K562 (cell line): ENCODE measurements at regions not wholly inside any gene's neighbourhood (a gene's known extent, or its start where the extent isn't known, plus 50 kb on each side); places are given as distances from the start of the nearest gene placed in this dataset.

Experiments used
- ATAC-seq: fragments of 200-7000 bp; cut with Tn5 transposase; 3 replicates; pipeline ENCODE4 v1.9.1; 2020; ENCODE audit warnings: moderate library complexity
- BruUV-seq: library from RNA; stranded (reverse); fragments of 400-500 nt; replicated peaks from 2 replicates; lab custom pipeline; 2021; lab: Mats Ljungman, UMichigan
- CTCF ChIA-PET: fragments of 300-600 bp; formaldehyde crosslinking; extraction: SDS; loops from one replicate; lab custom pipeline; 2021; ENCODE audit warnings: low intra/inter-chr PET ratio; lab: Yijun Ruan, JAX
- POLR2A ChIA-PET: fragments of 300-600, 350-650 bp; sonication (Branson Sonifier 250); formaldehyde crosslinking; extraction: SDS; loops from one replicate; lab custom pipeline; 2021; ENCODE audit warnings: antibody characterized with exemption, inconsistent platforms; lab: Yijun Ruan, JAX
- DNase-seq, 4 experiments: peaks; one replicate each; pipeline versions ENCODE4 v3.0.0 to v3.0.0-alpha.2; 2011 to 2018; ENCODE audit warnings: low spot score in 3 of 4, mixed read lengths in 3 of 4; ENCODE audit errors: extremely low read depth in 1 of 4
- FAIRE-seq: peaks from 2 replicates; lab custom pipeline; 2011; peaks lifted over from hg19 to GRCh38; lab: Jason Lieb, UNC
- H2AFZ ChIP-seq: 2 replicates; pipeline ENCODE4 v1.6.0; 2011; ENCODE audit warnings: low read depth, low read length, control low read depth, inconsistent platforms
- H3K27ac ChIP-seq: fragments of 200-600 bp; 3 replicates; pipeline ENCODE4 v1.8.0; 2011; ENCODE audit warnings: low read depth, mild to moderate bottlenecking, control low read depth, inconsistent platforms, low read length, moderate library complexity, mixed read lengths; ENCODE audit errors: extremely low read depth
- H3K27me3 ChIP-seq, 2 experiments: fragments of 300-600 bp in 1 of 2; 2 replicates in 1 of 2; 3 replicates in 1 of 2; pipeline versions ENCODE4 v1.6.0 to v1.8.0; 2011; ENCODE audit warnings: inconsistent platforms in 2 of 2, low read length in 2 of 2, mild to moderate bottlenecking in 1 of 2, mixed read lengths in 1 of 2, moderate library complexity in 1 of 2; ENCODE audit not compliant: control insufficient read depth in 2 of 2, insufficient read depth in 2 of 2
- H3K36me3 ChIP-seq: fragments of 300-600 bp; 3 replicates; pipeline ENCODE4 v1.8.0; 2011; ENCODE audit warnings: mild to moderate bottlenecking, low read length, inconsistent platforms; ENCODE audit not compliant: control insufficient read depth, insufficient read depth
- H3K4me1 ChIP-seq, 2 experiments: fragments of 200-600 bp in 1 of 2; replicated peaks in 1 of 2; 2 replicates in 1 of 2; 3 replicates in 1 of 2; pipeline versions ENCODE4 v1.5.1 to v1.8.0; 2011; ENCODE audit warnings: inconsistent platforms in 2 of 2, low read length in 2 of 2, mild to moderate bottlenecking in 1 of 2, mixed read lengths in 1 of 2, moderate library complexity in 1 of 2; ENCODE audit not compliant: control insufficient read depth in 2 of 2, insufficient read depth in 2 of 2
- H3K4me2 ChIP-seq: 2 replicates; pipeline ENCODE4 v1.6.1; 2011; ENCODE audit warnings: low read length, control low read depth, inconsistent platforms, mixed read lengths; ENCODE audit not compliant: insufficient read depth
- H3K4me3 ChIP-seq: fragments of 200-600 bp; sonication (generic), shearing (Covaris generic); 2 replicates; pipeline ENCODE4 v1.5.1; 2016; ENCODE audit warnings: control low read depth, inconsistent platforms
- H3K79me2 ChIP-seq: fragments of 200-600 bp; 3 replicates; pipeline ENCODE4 v1.8.0; 2011; ENCODE audit warnings: low read length, inconsistent platforms; ENCODE audit not compliant: control insufficient read depth, insufficient read depth
- H3K9ac ChIP-seq, 2 experiments: 2 replicates each; pipeline versions ENCODE4 v1.6.0 to v1.6.1; 2011; ENCODE audit warnings: low read depth in 2 of 2, low read length in 2 of 2, control low read depth in 1 of 2, inconsistent platforms in 1 of 2, mild to moderate bottlenecking in 1 of 2, mixed read lengths in 1 of 2; ENCODE audit not compliant: insufficient read depth in 1 of 2
- H3K9me1 ChIP-seq: one replicate; pipeline ENCODE4 v1.6.0; 2011; ENCODE audit warnings: inconsistent platforms, mild to moderate bottlenecking, low read length, moderate library complexity; ENCODE audit not compliant: control insufficient read depth, insufficient read depth
- H3K9me3 ChIP-seq: replicated peaks from 2 replicates; pipeline ENCODE4 v1.5.1; 2011; ENCODE audit warnings: low read depth, low read length, inconsistent platforms; ENCODE audit not compliant: control insufficient read depth, insufficient read depth
- H4K20me1 ChIP-seq: replicated peaks from 2 replicates; pipeline ENCODE4 v1.6.1; 2011; ENCODE audit warnings: low read length, inconsistent platforms, mixed read lengths; ENCODE audit not compliant: control insufficient read depth, insufficient read depth
- BHLHE40 ChIP-seq: IDR thresholded peaks from 2 replicates; pipeline ENCODE4 v1.6.1; 2011; ENCODE audit warnings: low read length, improper control_type of control experiment
- CREB3 ChIP-seq: fragments of 450-650 bp; conservative IDR thresholded peaks from 2 replicates; pipeline ENCODE4 v1.6.1; 2016; ENCODE audit warnings: missing genetic modification characterization, low read depth, mild to moderate bottlenecking, missing compliant biosample characterization, moderate library complexity
- EZH2 ChIP-seq: IDR thresholded peaks from 2 replicates; pipeline ENCODE4 v1.6.1; 2012; ENCODE audit warnings: low read depth, mild to moderate bottlenecking, inconsistent platforms, low read length, borderline replicate concordance
- KAT7 ChIP-seq: sonication (generic); formaldehyde crosslinking; IDR thresholded peaks from 2 replicates; pipeline ENCODE4 v1.8.0; 2022; ENCODE audit warnings: missing genetic modification reagents, mild to moderate bottlenecking, borderline replicate concordance
- MBD2 ChIP-seq: sonication (generic); IDR thresholded peaks from 2 replicates; pipeline ENCODE4 v1.6.1; 2016; ENCODE audit warnings: low read depth, borderline replicate concordance
- PTTG1 ChIP-seq: fragments of 450-650 bp; IDR thresholded peaks from 2 replicates; pipeline ENCODE4 v1.6.1; 2016; ENCODE audit warnings: low read depth, mild to moderate bottlenecking, missing genetic modification characterization, missing compliant biosample characterization
- ZBTB49 ChIP-seq: sonication (generic); formaldehyde crosslinking; IDR thresholded peaks from 2 replicates; pipeline ENCODE4 v1.8.0; 2022; ENCODE audit warnings: missing genetic modification reagents, mild to moderate bottlenecking, borderline replicate concordance
- ZKSCAN1 ChIP-seq: fragments of 150-350 bp; IDR thresholded peaks from 2 replicates; pipeline ENCODE4 v1.6.1; 2016; ENCODE audit warnings: low read depth, low read length
- ZNF407 ChIP-seq: fragments of 450-650 bp; IDR thresholded peaks from 2 replicates; pipeline ENCODE4 v1.6.1; 2016; ENCODE audit warnings: low read depth
- ZNF785 ChIP-seq: fragments of 250-450 bp; sonication (Bioruptor Pico); IDR thresholded peaks from 2 replicates; pipeline ENCODE4 v1.4.0; 2020; ENCODE audit warnings: mild to moderate bottlenecking
- ZNF830 ChIP-seq: fragments of 250-450 bp; sonication (Bioruptor Pico); IDR thresholded peaks from 2 replicates; pipeline ENCODE4 v1.5.0; 2021; ENCODE audit warnings: mild to moderate bottlenecking
- WGBS: fragments of 100-300 bp; shearing (Covaris generic); methylation state at CpG from one replicate; pipeline ENCODE4 v1.1.6; 2016; ENCODE audit warnings: low coverage, mixed read lengths; ENCODE audit not compliant: insufficient coverage; ENCODE audit errors: missing lambda C conversion rate; 5-methylcytosine and 5-hydroxymethylcytosine counted together
- in situ Hi-C: fragments of 300-500 bp; cut with MboI; formaldehyde crosslinking; loops from 4 replicates; pipeline ENCODE4 v1.15.0; 2018; ENCODE audit warnings: inconsistent platforms, mixed read lengths
- intact Hi-C: fragments of 100-400 bp; cut with micrococcal nuclease; formaldehyde crosslinking; loops from 2 replicates; pipeline ENCODE4 v1.14.2; 2022

- no peak for TF ChIP-seq ZNF407
- no peak for TF ChIP-seq EZH2
Observed at GRCh38 chr4:138032222-138032621, 209.9 kb downstream of the SLC7A11 start (continued).

GRCh38 chr4:138030375-138030774, 211.8 kb downstream of the SLC7A11 start:
- H3K9me1 ChIP-seq, result no peaks in the 10 kb centered on the region
- H3K27me3 ChIP-seq, result no peaks in the 10 kb centered on the region
- BruUV-seq, result no TSS peak
- no peaks in the 10 kb centered on the region for H3K9me3 ChIP-seq
- no peak overlapping the region for H3K27ac ChIP-seq
- H4K20me1 ChIP-seq, result no peaks in the 10 kb centered on the region
- H3K4me1 ChIP-seq, result no peaks in the 10 kb centered on the region
- intact Hi-C loops (loop anchor here (10.0 kb wide), 1 partner anchor 524 kb away; no protein-coding TSS in a partner anchor), in situ Hi-C loops (loop anchor here (25.0 kb wide), 1 partner anchor 832 kb away; no protein-coding TSS in a partner anchor)
- no peak overlapping the region for H3K4me3 ChIP-seq
- FAIRE-seq (no peak), DNase-seq (no peak), ATAC-seq (no peak)
- H3K9ac ChIP-seq, result no peak overlapping the region
- ChIA-PET POLR2A (no interaction called here), CTCF (no interaction called here)
- no peaks in the 10 kb centered on the region for H3K36me3 ChIP-seq
- no peak overlapping the region for H3K4me2 ChIP-seq
- WGBS, result 6% methylated on average over 3 of the region's 3 CpGs
- no peak overlapping the region for H2AFZ ChIP-seq
- no peaks in the 10 kb centered on the region for H3K79me2 ChIP-seq
- TF ChIP-seq CREB3, result no peak
- no peak for TF ChIP-seq ZNF785 (CRISPR knock-in tag)
- no peak for TF ChIP-seq ZNF830 (CRISPR knock-in tag)
- TF ChIP-seq BHLHE40, result no peak
- TF ChIP-seq PTTG1 (tag), result no peak
- TF ChIP-seq ZKSCAN1, result no peak
- TF ChIP-seq KAT7, result no peak
- TF ChIP-seq ZBTB49 (CRISPR knock-in tag), result no peak
- TF ChIP-seq MBD2, result no peak
